HG02981 (cell line): ENCODE measurements at regions not wholly inside any gene's neighbourhood (a gene's known extent, or its start where the extent isn't known, plus 50 kb on each side); places are given as distances from the start of the nearest gene placed in this dataset.
"Not testable (repeated sequence)": the region's sequence is repeated elsewhere in the genome, so short reads cannot be mapped to it uniquely, and the experiment has no call there.

ENCODE experiments used
- ATAC-seq: cut with Tn5 transposase; IDR thresholded peaks from one replicate; pipeline ENCODE4 v1.9.1; 2021; ENCODE audit warnings: mild to moderate bottlenecking, moderate library complexity; ENCODE audit not compliant: unreplicated experiment

- ATAC-seq: no peak
Observed at GRCh38 chr9:96067004-96067403, 191.5 kb downstream of the ERCC6L2 start.

GRCh38 chr9:96065482-96066251 is 190.2 kb downstream of the ERCC6L2 start:
- ATAC-seq: no peak

GRCh38 chr9:96064826-96065481 is 189.5 kb downstream of the ERCC6L2 start:
- ATAC-seq: no peak

- ATAC-seq: no peak
Observed at GRCh38 chr9:96062854-96063253, 187.4 kb downstream of the ERCC6L2 start.

- ATAC-seq: no peak
Observed at GRCh38 chr9:96062031-96062430, 186.5 kb downstream of the ERCC6L2 start.

GRCh38 chr9:96061293-96061987 is 185.9 kb downstream of the ERCC6L2 start:
- ATAC-seq: no peak

GRCh38 chr9:96058218-96058617 is 182.7 kb downstream of the ERCC6L2 start:
- ATAC-seq: no peak

- ATAC-seq: no peak
Observed at GRCh38 chr9:96057155-96057554, 181.7 kb downstream of the ERCC6L2 start.

- ATAC-seq: no peak
Observed at GRCh38 chr9:96056226-96056625, 180.7 kb downstream of the ERCC6L2 start.

- not testable (repeated sequence) for ATAC-seq
Observed at GRCh38 chr9:96054248-96054647, 178.8 kb downstream of the ERCC6L2 start.

GRCh38 chr9:96052686-96053085 is 177.2 kb downstream of the ERCC6L2 start:
- ATAC-seq: no peak

GRCh38 chr9:96051423-96051822 is 175.9 kb downstream of the ERCC6L2 start:
- ATAC-seq: no peak

- ATAC-seq: no peak
Observed at GRCh38 chr9:96050861-96051155, 175.3 kb downstream of the ERCC6L2 start.

GRCh38 chr9:96050048-96050860 is 174.8 kb downstream of the ERCC6L2 start:
- no peak for ATAC-seq

GRCh38 chr9:96048956-96049831 is 173.7 kb downstream of the ERCC6L2 start:
- no peak for ATAC-seq

- ATAC-seq: no peak
Observed at GRCh38 chr9:96048104-96048955, 172.8 kb downstream of the ERCC6L2 start.

GRCh38 chr9:96047741-96048103 is 172.2 kb downstream of the ERCC6L2 start:
- no peak for ATAC-seq

GRCh38 chr9:96047116-96047639 is 171.7 kb downstream of the ERCC6L2 start:
- no peak for ATAC-seq

GRCh38 chr9:96045811-96046210 is 170.3 kb downstream of the ERCC6L2 start:
- no peak for ATAC-seq
